ENCODE measurements at regions not wholly inside any gene's neighbourhood (a gene's known extent, or its start where the extent isn't known, plus 50 kb on each side); places are given as distances from the start of the nearest gene placed in this dataset.
"Not testable (repeated sequence)": the region's sequence is repeated elsewhere in the genome, so short reads cannot be mapped to it uniquely, and the experiment has no call there.

DNA sequence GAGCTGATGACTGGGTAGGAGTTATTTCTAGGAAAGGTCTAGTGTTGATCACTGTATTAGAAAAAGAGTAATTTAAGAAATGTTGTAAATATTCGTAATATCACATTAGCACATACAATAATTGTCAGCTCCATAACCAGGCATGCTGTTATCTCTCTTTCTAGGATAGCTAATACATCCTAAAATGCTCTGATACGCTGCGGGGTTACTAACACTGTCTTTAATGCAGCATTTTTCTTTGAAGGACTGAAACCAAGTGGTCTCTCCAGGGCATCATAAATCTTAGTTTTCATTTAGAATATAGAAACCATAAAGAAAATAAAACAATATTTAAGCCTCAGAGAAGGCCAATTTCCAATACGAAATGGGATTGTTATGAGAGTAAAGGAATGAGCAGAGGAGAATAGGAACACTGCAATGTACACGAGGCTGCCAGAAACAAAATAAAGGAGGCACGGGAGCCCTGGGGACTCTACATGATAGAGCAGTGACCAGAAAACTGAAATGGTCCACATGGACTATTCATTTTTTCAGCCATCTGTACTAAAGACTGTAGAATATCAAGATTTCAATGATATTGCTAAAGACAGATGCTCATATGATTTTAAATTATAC is 1606.7 kb upstream of the AGA start:
- no peak for DNase-seq

DNA sequence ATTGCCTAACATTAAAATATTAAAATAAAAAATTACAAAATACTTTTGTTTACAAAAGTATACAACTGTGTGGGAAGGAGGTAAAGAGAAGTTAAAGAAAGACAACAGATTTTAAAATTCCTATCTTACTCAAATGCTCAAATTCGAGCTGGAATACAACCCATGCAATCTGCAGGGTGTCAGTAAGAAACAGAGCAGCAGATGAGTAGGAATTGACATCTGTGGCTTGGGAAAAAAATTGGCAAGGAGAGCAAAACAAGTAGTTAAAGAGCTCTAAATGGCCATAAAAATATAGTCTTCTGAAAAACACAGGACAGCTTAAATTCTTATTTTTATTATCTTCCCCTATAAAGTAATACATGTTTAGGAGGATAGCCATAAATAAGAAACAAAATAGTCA is 1609.0 kb upstream of the AGA start:
- no peak for DNase-seq

GRCh38 chr4:179059396-179059795 is 1617.2 kb upstream of the AGA start:
- no peak for DNase-seq

GRCh38 chr4:179066254-179066653 is 1624.0 kb upstream of the AGA start:
- not testable (repeated sequence) for DNase-seq

GRCh38 chr4:179071131-179071530 is 1628.9 kb upstream of the AGA start:
- DNase-seq, result no peak

DNA sequence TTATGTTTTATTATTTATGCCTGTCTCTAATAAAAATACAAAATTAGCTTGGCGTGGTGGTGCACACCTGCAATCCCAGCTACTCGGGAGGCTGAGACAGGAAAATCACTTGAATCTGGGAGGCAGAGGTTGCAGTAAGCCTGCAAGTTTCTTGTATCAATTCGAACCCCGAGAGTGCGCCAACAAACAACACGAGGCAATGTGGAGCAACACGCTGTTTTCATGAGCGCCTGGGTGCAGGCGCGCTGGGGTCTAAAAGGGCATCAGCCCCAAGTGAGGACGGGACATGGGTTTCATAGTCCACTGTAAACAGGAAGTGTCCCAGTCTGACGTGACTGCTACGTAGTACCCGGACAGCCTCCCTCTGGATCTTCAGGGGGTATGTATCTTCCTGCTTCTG is 1634.6 kb upstream of the AGA start:
- DNase-seq, result no peak

- DNase-seq, result no peak
Observed at GRCh38 chr4:179095585-179096221, 1653.5 kb upstream of the AGA start.

GRCh38 chr4:179097741-179098140 is 1655.5 kb upstream of the AGA start:
- no peak for DNase-seq

- DNase-seq, result no peak
Observed at GRCh38 chr4:179110356-179110755, 1668.1 kb upstream of the AGA start.

GRCh38 chr4:179110816-179111215 is 1668.6 kb upstream of the AGA start:
- DNase-seq, result no peak

DNA sequence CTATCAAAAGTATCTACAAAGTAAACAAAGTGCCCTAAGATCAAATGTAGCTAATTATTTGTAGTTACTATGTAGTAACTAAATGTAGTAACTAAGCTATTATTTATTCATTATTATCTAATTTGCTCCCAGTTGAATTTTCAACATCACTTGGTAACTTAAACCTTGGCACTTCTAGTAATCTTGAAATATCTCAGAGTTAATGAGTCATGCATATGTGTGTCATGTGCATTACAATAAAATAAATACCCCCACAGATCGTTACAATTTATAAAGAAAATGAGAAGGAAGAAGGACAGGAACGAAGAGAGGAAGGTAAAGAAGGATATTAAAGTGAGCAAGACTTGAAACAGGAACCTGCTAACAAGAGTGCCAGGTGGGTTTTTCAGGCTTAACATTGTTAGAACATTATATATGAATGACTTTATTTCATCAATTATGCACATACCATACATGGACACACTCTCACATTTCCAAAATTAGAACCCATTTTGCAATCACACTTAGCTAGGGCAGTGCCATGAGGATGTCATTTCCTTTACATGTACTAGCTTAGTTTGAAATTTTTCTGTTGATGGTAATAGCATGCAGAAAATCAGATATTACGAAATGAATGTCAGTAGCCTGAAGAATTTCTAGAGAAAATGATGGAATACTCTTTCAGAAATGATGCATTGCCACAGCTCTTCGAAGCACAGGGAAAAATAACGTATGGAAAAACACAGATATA is 1670.4 kb upstream of the AGA start:
- no peak for DNase-seq

- DNase-seq, result no peak
Observed at GRCh38 chr4:179114615-179115014, 1672.4 kb upstream of the AGA start.

DNA sequence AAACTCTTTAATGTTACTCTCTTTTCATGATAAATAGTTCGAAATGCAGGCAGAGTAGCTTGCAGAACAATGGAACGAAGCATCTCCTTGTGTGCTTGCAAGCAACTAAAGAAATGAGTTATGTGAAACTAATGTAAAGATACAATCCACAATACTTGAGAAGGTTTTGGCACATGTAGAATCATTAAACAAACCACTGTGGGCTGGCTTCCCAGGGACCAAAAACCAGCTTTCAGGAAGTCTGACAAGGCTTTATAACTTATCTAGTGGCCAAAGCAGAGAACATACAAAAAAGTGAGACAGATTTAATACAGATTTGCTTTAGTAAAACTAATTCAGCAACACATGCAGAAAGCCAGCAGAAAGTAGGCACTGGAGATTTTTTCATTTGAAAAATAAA is 1673.8 kb upstream of the AGA start:
- DNase-seq, result no peak

DNA sequence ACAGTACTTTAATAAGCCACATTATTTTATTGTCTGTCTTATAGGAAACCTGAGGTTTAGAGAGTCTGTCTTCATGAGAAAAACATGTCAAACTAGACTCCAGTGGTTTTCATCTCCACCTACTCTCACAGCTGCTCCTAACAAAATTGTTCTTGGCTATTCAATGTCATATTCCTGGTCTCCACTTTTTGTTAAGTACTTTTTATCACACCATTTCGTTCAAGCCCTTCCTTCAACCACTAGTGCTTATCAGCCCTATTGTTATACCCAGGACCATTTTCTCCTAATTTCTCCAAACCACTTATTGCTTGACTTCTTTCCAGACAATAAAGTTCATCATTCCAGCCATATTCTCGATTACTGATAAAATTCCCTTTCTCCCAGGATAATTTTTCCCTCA is 1674.3 kb upstream of the AGA start:
- DNase-seq, result no peak

DNA sequence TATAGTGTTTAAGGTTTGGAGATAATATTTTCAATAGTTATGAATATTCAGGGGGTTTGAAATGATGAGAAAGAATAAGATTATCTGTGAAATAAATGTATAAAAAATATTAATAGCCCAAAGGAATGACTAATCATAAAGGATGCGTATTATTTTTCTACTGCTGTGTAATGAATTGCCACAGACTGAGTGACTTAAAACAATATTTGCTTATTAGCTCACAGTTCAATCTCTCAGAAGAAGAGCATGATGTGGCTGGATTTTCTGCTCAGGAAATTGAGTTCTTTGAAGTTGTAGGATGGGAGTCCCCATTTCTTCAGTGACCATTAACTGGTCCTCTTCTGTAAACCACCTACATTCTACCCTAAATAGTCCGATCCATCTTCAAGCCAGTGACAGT is 1680.8 kb upstream of the AGA start:
- DNase-seq, result no peak

DNA sequence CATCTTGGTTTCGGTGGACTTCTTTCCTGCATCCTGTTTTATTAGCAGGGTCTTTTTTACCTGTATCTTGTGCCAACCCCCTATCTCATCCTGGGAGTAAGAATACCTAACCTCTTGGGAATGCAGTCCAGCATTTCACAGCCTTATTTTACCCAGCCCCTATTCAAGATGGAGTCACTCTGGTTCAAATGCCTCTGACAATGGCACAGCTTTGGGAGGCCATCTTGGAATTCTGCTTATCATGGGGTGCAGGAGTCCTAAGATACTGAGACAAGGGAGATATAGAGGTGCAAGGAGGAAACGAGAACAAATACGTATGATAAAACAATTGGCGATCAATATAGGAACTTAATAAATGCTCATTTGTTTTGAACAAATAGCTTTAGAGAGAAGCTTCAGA is 1682.2 kb upstream of the AGA start:
- DNase-seq, result no peak

DNA sequence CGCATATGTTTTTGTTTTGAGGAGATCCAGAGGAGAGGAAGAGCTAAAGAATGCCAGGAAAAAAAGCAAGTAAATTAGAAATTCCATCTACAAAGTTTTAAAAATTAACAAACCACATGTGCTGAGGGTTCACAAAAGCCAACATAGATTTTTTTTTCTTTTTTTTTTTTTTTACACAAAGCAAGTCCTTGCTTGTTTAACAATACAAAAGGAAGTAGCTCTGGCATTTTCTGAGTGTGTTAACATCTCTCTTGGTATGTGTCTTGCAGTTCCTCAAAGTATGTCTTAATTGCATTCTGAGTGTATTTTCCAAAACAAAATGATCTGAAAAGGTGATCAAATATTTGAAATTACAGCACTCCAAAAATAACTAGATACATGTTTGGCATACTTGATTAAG is 1682.7 kb upstream of the AGA start:
- DNase-seq, result no peak

DNA sequence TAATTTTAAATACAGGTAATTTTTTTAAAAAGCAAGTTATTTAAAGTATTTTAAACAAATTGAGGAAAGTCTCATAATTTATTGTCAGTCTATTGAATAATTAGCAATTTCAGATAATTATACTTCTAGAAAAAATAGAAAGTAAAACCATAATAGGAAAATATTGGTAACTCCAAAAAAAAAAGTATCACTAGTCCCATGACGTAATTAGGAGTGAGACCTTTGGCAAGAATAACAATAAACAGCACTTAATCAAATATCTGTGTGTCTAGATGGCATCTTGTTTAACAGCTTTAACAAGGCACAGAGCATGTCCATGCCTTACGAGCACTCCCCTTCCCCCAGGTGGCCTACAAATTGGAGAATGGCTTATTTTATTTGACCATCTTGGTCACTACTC is 1683.6 kb upstream of the AGA start:
- no peak for DNase-seq

GRCh38 chr4:179128299-179128698 is 1686.1 kb upstream of the AGA start:
- no peak for DNase-seq

- no peak for DNase-seq
Observed at GRCh38 chr4:179130122-179130714, 1688.0 kb upstream of the AGA start.

- DNase-seq, result no peak
Observed at GRCh38 chr4:179145746-179146525, 1703.7 kb upstream of the AGA start.

DNA sequence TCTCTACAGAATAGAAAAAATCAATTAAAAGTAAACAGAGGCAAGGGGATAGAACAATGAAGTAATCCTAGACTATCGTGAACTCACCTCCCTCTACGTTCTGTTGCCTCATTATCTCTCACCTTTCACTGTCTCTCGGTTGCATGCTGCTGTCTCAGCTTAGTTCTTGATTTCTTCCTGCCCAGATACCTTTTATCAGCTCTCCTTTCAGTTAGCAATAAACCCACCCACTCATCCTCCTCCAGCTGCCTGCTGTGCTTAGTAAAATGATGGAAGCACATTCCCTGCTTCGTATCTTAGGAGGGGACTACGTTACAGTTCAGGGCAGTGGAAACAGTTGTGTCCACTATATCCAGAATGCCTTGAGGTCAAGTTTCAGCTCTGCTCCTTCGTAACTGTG is 1709.5 kb upstream of the AGA start:
- no peak for DNase-seq

DNA sequence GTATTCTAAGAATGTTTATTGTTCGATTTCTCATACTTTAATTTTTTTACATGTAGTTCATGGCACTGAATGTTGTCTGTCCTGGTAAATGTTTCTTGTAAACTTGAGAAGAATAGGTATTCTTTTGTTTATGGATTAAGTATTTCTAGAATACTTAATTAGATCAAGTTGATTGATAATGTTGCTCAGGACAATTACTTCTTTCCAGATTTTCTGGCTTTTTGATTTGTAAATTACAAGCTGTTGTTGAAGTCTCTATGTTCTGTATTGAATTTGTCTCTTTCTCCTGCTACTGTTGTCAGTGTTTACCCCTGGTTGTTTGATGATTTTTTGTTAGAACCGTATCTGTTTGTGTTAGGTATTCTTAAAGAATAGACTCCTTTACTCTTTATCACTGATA is 1720.9 kb upstream of the AGA start:
- DNase-seq, result no peak
